ENCODE measurements at regions not wholly inside any gene's neighbourhood (a gene's known extent, or its start where the extent isn't known, plus 50 kb on each side); places are given as distances from the start of the nearest gene placed in this dataset.

DNA sequence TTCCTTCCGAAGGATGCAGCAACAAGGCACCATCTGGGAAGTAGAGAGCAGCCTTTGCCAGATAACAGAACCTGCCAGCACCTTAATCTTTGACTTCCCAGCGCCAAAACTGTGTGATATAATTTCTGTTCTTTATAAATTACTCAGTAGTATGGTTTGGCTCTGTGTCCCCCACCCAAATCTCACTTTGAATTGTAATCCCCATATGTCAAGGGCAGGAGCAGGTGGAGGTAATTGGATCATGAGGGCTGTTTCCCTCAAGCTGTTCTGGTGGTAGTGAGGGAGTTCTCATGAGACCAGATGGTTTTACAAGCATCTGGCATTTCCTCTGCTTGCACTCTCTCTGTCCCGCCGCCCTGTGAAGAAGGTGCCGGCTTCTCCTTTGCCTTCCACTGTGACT lies 899.9 kb downstream of the TRIB2 start:
- TF ChIP-seq POLR2A (IDR thresholded peaks at IDR 0.05) = no peak
- TF ChIP-seq, protein P1, sequence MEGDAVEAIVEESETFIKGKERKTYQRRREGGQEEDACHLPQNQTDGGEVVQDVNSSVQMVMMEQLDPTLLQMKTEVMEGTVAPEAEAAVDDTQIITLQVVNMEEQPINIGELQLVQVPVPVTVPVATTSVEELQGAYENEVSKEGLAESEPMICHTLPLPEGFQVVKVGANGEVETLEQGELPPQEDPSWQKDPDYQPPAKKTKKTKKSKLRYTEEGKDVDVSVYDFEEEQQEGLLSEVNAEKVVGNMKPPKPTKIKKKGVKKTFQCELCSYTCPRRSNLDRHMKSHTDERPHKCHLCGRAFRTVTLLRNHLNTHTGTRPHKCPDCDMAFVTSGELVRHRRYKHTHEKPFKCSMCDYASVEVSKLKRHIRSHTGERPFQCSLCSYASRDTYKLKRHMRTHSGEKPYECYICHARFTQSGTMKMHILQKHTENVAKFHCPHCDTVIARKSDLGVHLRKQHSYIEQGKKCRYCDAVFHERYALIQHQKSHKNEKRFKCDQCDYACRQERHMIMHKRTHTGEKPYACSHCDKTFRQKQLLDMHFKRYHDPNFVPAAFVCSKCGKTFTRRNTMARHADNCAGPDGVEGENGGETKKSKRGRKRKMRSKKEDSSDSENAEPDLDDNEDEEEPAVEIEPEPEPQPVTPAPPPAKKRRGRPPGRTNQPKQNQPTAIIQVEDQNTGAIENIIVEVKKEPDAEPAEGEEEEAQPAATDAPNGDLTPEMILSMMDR (IDR thresholded peaks at IDR 0.05) = no peak
- TF ChIP-seq POLR2AphosphoS5 (IDR thresholded peaks at IDR 0.05) = no peak
